GM23338 (cell line): ENCODE measurements at regions not wholly inside any gene's neighbourhood (a gene's known extent, or its start where the extent isn't known, plus 50 kb on each side); places are given as distances from the start of the nearest gene placed in this dataset.

ENCODE experiments used
- ATAC-seq: fragments of 200-7000 bp; cut with Tn5 transposase; 3 replicates; pipeline ENCODE4 v1.9.1; 2020
- DNase-seq: peaks from one replicate; pipeline ENCODE4 v3.0.0-alpha.2; 2015; ENCODE audit warnings: low spot score
- H2AFZ ChIP-seq: fragments of 200-600 bp; sonication (generic); 2 replicates; pipeline ENCODE4 v1.8.0; 2016; ENCODE audit warnings: antibody characterized with exemption, mild to moderate bottlenecking, moderate library complexity
- H3F3A ChIP-seq: fragments of 200-600 bp; sonication (generic); replicated peaks from 2 replicates; pipeline ENCODE4 v1.8.0; 2017; ENCODE audit warnings: antibody characterized with exemption, mixed run types, low read depth
- H3K27ac ChIP-seq: fragments of 200-600 bp; sonication (generic); 2 replicates; pipeline ENCODE4 v1.6.1; 2016; ENCODE audit warnings: low read depth
- H3K27me3 ChIP-seq: fragments of 200-600 bp; sonication (generic); 2 replicates; pipeline ENCODE4 v1.8.0; 2016; ENCODE audit warnings: mild to moderate bottlenecking, mixed run types, moderate library complexity; ENCODE audit not compliant: insufficient read depth
- H3K36me3 ChIP-seq: fragments of 200-600 bp; sonication (generic); 2 replicates; pipeline ENCODE4 v1.8.0; 2016; ENCODE audit warnings: mild to moderate bottlenecking; ENCODE audit not compliant: insufficient read depth
- H3K4me1 ChIP-seq: fragments of 200-600 bp; sonication (generic); 2 replicates; pipeline ENCODE4 v1.8.0; 2016; ENCODE audit warnings: mild to moderate bottlenecking, moderate library complexity; ENCODE audit not compliant: insufficient read depth
- H3K4me2 ChIP-seq: fragments of 200-600 bp; sonication (generic); 2 replicates; pipeline ENCODE4 v1.7.1; 2017; ENCODE audit warnings: mixed run types
- H3K4me3 ChIP-seq: fragments of 200-600 bp; sonication (generic); 2 replicates; pipeline ENCODE4 v1.6.1; 2016; ENCODE audit warnings: mixed run types
- H3K79me2 ChIP-seq: fragments of 200-600 bp; sonication (generic); replicated peaks from 2 replicates; pipeline ENCODE4 v1.8.0; 2017; ENCODE audit warnings: mild to moderate bottlenecking; ENCODE audit not compliant: insufficient read depth
- H3K9me2 ChIP-seq: fragments of 200-600 bp; sonication (generic); 2 replicates; pipeline ENCODE4 v1.8.0; 2017; ENCODE audit not compliant: insufficient read depth
- H4K20me1 ChIP-seq: fragments of 200-600 bp; sonication (generic); replicated peaks from 2 replicates; pipeline ENCODE4 v1.8.0; 2017; ENCODE audit warnings: mild to moderate bottlenecking; ENCODE audit not compliant: insufficient read depth
- H3K27ac Mint-ChIP-seq: 2 replicates; pipeline ENCODE4 v1.8.0; 2020; ENCODE audit warnings: inconsistent platforms, mild to moderate bottlenecking, moderate library complexity, mixed read lengths
- H3K27me3 Mint-ChIP-seq: 3 replicates; pipeline ENCODE4 v1.8.0; 2022; ENCODE audit warnings: low read depth, mild to moderate bottlenecking, moderate library complexity, mixed read lengths, inconsistent platforms; ENCODE audit not compliant: insufficient read depth, poor library complexity
- H3K36me3 Mint-ChIP-seq: 3 replicates; pipeline ENCODE4 v1.8.0; 2021; ENCODE audit warnings: low read depth, mild to moderate bottlenecking, inconsistent platforms, moderate library complexity, mixed read lengths
- H3K4me1 Mint-ChIP-seq: 3 replicates; pipeline ENCODE4 v1.8.0; 2020; ENCODE audit warnings: mild to moderate bottlenecking, inconsistent platforms, mixed read lengths
- H3K4me3 Mint-ChIP-seq: 3 replicates; pipeline ENCODE4 v1.8.0; 2021; ENCODE audit warnings: moderate library complexity, mild to moderate bottlenecking, inconsistent platforms, mixed read lengths
- H3K9me3 Mint-ChIP-seq: 3 replicates; pipeline ENCODE4 v1.8.0; 2020; ENCODE audit warnings: moderate library complexity, mild to moderate bottlenecking, inconsistent platforms, mixed read lengths
- CREB1 ChIP-seq: fragments of 250-450 bp; sonication (Bioruptor Pico); IDR thresholded peaks from 2 replicates; pipeline ENCODE4 v1.5.0; 2020; ENCODE audit warnings: low read depth, mild to moderate bottlenecking, moderate library complexity
- EZH2 ChIP-seq: fragments of 200-600 bp; sonication (generic); IDR thresholded peaks from one replicate; pipeline ENCODE4 v1.8.0; 2017; ENCODE audit warnings: antibody characterized with exemption, mild to moderate bottlenecking, low read depth; ENCODE audit not compliant: unreplicated experiment
- EZH2phosphoT487 ChIP-seq: fragments of 200-600 bp; sonication (generic); IDR thresholded peaks from one replicate; pipeline ENCODE4 v1.8.1; 2018; ENCODE audit warnings: antibody characterized with exemption; ENCODE audit not compliant: unreplicated experiment
- JUNB ChIP-seq: IDR thresholded peaks from one replicate; pipeline ENCODE4 v1.6.1; 2016; ENCODE audit warnings: antibody characterized with exemption; ENCODE audit not compliant: unreplicated experiment
- NANOG ChIP-seq: IDR thresholded peaks from 2 replicates; pipeline ENCODE4 v1.6.1; 2016; ENCODE audit warnings: antibody characterized with exemption, borderline replicate concordance
- POLR2AphosphoS5 ChIP-seq: IDR thresholded peaks from 2 replicates; pipeline ENCODE4 v1.6.1; 2016; ENCODE audit warnings: antibody characterized with exemption, low read depth
- STAT1 ChIP-seq: IDR thresholded peaks from one replicate; pipeline ENCODE4 v1.6.1; 2016; ENCODE audit warnings: antibody characterized with exemption; ENCODE audit not compliant: unreplicated experiment
- ZNF114 ChIP-seq: fragments of 250-450 bp; sonication (Bioruptor Pico); IDR thresholded peaks from 2 replicates; pipeline ENCODE4 v1.5.0; 2020; ENCODE audit warnings: mild to moderate bottlenecking, moderate library complexity
- ZNF331 ChIP-seq: fragments of 250-450 bp; sonication (Bioruptor Pico); IDR thresholded peaks from 2 replicates; pipeline ENCODE4 v1.5.0; 2020; ENCODE audit warnings: low read depth, mild to moderate bottlenecking, moderate library complexity
- TF ChIP-seq, protein P1 (sequence below), 2 experiments: fragments of 200-600 bp in 1 of 2; sonication (generic) in 1 of 2; conservative IDR thresholded peaks; 2 replicates each; pipeline versions ENCODE4 v1.5.1 to v1.6.1; 2016 to 2017; ENCODE audit warnings: antibody characterized with exemption in 2 of 2, low read depth in 2 of 2, mild to moderate bottlenecking in 2 of 2, moderate library complexity in 1 of 2
- TF ChIP-seq, protein P2 (sequence below): fragments of 250-450 bp; sonication (Bioruptor Pico); IDR thresholded peaks from 2 replicates; pipeline ENCODE4 v1.5.0; 2020; ENCODE audit warnings: mild to moderate bottlenecking, moderate library complexity
- TF ChIP-seq, protein P3 (sequence below): IDR thresholded peaks from 2 replicates; pipeline ENCODE4 v1.6.1; 2016; ENCODE audit warnings: antibody characterized with exemption
- TF ChIP-seq, protein P4 (sequence below): IDR thresholded peaks from one replicate; pipeline ENCODE4 v1.6.1; 2018; ENCODE audit warnings: antibody characterized with exemption; ENCODE audit not compliant: unreplicated experiment

DNA sequence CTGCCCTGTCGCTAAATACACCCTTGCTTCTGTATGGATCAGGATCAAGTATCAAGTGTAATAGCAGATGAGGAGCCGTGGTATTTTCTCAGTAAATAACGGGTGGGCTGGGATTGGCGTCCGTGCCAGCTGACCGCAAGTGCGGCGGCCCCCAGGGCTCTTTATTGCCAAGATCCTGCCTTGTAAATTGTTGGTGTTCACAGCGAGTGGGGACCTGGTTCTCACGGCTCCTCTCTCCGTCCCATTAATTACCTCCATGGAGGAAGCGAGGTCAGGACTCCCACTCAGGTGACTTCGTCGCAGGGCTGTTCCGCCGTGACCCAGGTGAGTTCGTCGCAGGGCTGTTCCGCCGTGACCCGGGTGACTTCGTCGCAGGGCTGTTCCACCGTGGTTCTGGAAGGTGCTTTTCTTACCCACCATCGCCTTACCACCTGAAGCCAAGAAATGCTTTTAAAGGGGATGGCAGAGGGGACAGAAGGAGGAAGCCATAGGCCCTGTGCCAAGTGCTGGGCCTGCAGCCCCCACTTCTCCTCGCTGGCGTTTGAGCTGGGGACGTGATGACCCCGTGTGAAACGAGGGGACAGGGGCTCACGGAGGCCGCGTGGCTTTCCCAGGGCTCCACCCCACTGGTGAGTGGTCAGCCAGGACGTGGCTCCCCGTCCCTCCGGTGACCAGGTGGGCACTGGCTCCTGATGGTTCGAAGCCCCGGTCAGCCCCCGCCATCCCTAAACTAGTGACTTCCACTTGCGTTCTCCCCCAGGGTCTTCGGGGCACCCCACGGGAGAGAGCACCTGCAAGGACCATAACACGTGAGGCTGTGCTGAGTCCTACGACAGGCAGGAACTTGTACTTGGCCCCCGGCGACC, 118.4 kb downstream of the TWIST2 start:
- Histone ChIP-seq H3K9me2 (no peaks in the 10 kb centered on the region), H3K4me2 (no peak overlapping the region), H2AFZ (no peak overlapping the region), H3K27me3 (no peaks in the 10 kb centered on the region), H3F3A (no peaks in the 10 kb centered on the region), H3K4me3 (no peak overlapping the region), H3K4me1 (no peaks in the 10 kb centered on the region), H3K27ac (no peak overlapping the region), H3K36me3 (no peaks in the 10 kb centered on the region), H4K20me1 (no peaks in the 10 kb centered on the region), H3K79me2 (no peaks in the 10 kb centered on the region)
- no peak overlapping the region for H3K4me3 Mint-ChIP-seq
- TF ChIP-seq STAT1 (no peak), NANOG (no peak), CREB1 (CRISPR knock-in tag) (no peak), EZH2 (no peak), EZH2phosphoT487 (no peak), ZNF331 (CRISPR knock-in tag) (no peak), JUNB (no peak), ZNF114 (no peak), POLR2AphosphoS5 (no peak)
- TF ChIP-seq, protein P1, sequence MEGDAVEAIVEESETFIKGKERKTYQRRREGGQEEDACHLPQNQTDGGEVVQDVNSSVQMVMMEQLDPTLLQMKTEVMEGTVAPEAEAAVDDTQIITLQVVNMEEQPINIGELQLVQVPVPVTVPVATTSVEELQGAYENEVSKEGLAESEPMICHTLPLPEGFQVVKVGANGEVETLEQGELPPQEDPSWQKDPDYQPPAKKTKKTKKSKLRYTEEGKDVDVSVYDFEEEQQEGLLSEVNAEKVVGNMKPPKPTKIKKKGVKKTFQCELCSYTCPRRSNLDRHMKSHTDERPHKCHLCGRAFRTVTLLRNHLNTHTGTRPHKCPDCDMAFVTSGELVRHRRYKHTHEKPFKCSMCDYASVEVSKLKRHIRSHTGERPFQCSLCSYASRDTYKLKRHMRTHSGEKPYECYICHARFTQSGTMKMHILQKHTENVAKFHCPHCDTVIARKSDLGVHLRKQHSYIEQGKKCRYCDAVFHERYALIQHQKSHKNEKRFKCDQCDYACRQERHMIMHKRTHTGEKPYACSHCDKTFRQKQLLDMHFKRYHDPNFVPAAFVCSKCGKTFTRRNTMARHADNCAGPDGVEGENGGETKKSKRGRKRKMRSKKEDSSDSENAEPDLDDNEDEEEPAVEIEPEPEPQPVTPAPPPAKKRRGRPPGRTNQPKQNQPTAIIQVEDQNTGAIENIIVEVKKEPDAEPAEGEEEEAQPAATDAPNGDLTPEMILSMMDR (conservative IDR thresholded peaks at IDR 0.05; ENCODE audit: low read depth in 2 of 2): no peak
- TF ChIP-seq, protein P2, sequence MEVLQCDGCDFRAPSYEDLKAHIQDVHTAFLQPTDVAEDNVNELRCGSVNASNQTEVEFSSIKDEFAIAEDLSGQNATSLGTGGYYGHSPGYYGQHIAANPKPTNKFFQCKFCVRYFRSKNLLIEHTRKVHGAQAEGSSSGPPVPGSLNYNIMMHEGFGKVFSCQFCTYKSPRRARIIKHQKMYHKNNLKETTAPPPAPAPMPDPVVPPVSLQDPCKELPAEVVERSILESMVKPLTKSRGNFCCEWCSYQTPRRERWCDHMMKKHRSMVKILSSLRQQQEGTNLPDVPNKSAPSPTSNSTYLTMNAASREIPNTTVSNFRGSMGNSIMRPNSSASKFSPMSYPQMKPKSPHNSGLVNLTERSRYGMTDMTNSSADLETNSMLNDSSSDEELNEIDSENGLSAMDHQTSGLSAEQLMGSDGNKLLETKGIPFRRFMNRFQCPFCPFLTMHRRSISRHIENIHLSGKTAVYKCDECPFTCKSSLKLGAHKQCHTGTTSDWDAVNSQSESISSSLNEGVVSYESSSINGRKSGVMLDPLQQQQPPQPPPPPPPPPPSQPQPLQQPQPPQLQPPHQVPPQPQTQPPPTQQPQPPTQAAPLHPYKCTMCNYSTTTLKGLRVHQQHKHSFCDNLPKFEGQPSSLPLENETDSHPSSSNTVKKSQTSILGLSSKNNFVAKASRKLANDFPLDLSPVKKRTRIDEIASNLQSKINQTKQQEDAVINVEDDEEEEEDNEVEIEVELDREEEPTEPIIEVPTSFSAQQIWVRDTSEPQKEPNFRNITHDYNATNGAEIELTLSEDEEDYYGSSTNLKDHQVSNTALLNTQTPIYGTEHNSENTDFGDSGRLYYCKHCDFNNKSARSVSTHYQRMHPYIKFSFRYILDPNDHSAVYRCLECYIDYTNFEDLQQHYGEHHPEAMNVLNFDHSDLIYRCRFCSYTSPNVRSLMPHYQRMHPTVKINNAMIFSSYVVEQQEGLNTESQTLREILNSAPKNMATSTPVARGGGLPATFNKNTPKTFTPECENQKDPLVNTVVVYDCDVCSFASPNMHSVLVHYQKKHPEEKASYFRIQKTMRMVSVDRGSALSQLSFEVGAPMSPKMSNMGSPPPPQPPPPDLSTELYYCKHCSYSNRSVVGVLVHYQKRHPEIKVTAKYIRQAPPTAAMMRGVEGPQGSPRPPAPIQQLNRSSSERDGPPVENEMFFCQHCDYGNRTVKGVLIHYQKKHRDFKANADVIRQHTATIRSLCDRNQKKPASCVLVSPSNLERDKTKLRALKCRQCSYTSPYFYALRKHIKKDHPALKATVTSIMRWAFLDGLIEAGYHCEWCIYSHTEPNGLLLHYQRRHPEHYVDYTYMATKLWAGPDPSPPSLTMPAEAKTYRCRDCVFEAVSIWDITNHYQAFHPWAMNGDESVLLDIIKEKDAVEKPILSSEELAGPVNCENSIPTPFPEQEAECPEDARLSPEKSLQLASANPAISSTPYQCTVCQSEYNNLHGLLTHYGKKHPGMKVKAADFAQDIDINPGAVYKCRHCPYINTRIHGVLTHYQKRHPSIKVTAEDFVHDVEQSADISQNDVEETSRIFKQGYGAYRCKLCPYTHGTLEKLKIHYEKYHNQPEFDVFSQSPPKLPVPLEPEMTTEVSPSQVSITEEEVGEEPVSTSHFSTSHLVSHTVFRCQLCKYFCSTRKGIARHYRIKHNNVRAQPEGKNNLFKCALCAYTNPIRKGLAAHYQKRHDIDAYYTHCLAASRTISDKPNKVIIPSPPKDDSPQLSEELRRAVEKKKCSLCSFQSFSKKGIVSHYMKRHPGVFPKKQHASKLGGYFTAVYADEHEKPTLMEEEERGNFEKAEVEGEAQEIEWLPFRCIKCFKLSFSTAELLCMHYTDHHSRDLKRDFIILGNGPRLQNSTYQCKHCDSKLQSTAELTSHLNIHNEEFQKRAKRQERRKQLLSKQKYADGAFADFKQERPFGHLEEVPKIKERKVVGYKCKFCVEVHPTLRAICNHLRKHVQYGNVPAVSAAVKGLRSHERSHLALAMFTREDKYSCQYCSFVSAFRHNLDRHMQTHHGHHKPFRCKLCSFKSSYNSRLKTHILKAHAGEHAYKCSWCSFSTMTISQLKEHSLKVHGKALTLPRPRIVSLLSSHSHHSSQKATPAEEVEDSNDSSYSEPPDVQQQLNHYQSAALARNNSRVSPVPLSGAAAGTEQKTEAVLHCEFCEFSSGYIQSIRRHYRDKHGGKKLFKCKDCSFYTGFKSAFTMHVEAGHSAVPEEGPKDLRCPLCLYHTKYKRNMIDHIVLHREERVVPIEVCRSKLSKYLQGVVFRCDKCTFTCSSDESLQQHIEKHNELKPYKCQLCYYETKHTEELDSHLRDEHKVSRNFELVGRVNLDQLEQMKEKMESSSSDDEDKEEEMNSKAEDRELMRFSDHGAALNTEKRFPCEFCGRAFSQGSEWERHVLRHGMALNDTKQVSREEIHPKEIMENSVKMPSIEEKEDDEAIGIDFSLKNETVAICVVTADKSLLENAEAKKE (CRISPR knock-in tag): no peak
- TF ChIP-seq, protein P3, sequence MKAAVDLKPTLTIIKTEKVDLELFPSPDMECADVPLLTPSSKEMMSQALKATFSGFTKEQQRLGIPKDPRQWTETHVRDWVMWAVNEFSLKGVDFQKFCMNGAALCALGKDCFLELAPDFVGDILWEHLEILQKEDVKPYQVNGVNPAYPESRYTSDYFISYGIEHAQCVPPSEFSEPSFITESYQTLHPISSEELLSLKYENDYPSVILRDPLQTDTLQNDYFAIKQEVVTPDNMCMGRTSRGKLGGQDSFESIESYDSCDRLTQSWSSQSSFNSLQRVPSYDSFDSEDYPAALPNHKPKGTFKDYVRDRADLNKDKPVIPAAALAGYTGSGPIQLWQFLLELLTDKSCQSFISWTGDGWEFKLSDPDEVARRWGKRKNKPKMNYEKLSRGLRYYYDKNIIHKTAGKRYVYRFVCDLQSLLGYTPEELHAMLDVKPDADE: no peak
- TF ChIP-seq, protein P4, sequence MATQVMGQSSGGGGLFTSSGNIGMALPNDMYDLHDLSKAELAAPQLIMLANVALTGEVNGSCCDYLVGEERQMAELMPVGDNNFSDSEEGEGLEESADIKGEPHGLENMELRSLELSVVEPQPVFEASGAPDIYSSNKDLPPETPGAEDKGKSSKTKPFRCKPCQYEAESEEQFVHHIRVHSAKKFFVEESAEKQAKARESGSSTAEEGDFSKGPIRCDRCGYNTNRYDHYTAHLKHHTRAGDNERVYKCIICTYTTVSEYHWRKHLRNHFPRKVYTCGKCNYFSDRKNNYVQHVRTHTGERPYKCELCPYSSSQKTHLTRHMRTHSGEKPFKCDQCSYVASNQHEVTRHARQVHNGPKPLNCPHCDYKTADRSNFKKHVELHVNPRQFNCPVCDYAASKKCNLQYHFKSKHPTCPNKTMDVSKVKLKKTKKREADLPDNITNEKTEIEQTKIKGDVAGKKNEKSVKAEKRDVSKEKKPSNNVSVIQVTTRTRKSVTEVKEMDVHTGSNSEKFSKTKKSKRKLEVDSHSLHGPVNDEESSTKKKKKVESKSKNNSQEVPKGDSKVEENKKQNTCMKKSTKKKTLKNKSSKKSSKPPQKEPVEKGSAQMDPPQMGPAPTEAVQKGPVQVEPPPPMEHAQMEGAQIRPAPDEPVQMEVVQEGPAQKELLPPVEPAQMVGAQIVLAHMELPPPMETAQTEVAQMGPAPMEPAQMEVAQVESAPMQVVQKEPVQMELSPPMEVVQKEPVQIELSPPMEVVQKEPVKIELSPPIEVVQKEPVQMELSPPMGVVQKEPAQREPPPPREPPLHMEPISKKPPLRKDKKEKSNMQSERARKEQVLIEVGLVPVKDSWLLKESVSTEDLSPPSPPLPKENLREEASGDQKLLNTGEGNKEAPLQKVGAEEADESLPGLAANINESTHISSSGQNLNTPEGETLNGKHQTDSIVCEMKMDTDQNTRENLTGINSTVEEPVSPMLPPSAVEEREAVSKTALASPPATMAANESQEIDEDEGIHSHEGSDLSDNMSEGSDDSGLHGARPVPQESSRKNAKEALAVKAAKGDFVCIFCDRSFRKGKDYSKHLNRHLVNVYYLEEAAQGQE: no peak
- H3K36me3 Mint-ChIP-seq: no peaks in the 10 kb centered on the region; the same call in 2 of the 3 replicates
- DNase-seq (no peak), ATAC-seq (no peak)
- H3K4me1 Mint-ChIP-seq: peaks cover 7% of the 10 kb centered on the region
- H3K27me3 Mint-ChIP-seq: peaks cover 14% of the 10 kb centered on the region
- no peak overlapping the region for H3K27ac Mint-ChIP-seq
- no peaks in the 10 kb centered on the region; the same call in 1 of the 3 replicates for H3K9me3 Mint-ChIP-seq
